AG04450 (cell line): ENCODE measurements at regions not wholly inside any gene's neighbourhood (a gene's known extent, or its start where the extent isn't known, plus 50 kb on each side); places are given as distances from the start of the nearest gene placed in this dataset.

Source experiments
- CTCF ChIA-PET: fragments of 300-600, 350-600 bp; formaldehyde crosslinking; extraction: SDS; loops from one replicate; lab custom pipeline; 2022; ENCODE audit warnings: antibody characterized with exemption, inconsistent platforms; lab: Charles Lee
- POLR2A ChIA-PET: fragments of 350-600 bp; formaldehyde crosslinking; extraction: SDS; loops from one replicate; lab custom pipeline; 2021; ENCODE audit warnings: antibody characterized with exemption, inconsistent platforms; lab: Yijun Ruan, JAX
- DNase-seq: peaks from one replicate; pipeline ENCODE4 v3.0.0-alpha.2; 2011; ENCODE audit warnings: low read depth, low spot score
- H3K27ac ChIP-seq: one replicate; pipeline ENCODE4 v1.5.1; 2012; ENCODE audit warnings: low read depth, low read length, control low read depth
- H3K27me3 ChIP-seq: one replicate; pipeline ENCODE4 v1.6.0; 2012; ENCODE audit warnings: low read length; ENCODE audit not compliant: control insufficient read depth, insufficient read depth
- H3K4me3 ChIP-seq: 2 replicates; pipeline ENCODE4 v1.5.1; 2011; ENCODE audit warnings: mild to moderate bottlenecking, low read depth, low read length, control low read depth
- H3K9me3 ChIP-seq: 2 replicates; pipeline ENCODE4 v1.5.1; 2012; ENCODE audit warnings: low read length; ENCODE audit not compliant: control insufficient read depth, insufficient read depth
- CTCF ChIP-seq: IDR thresholded peaks from 2 replicates; pipeline ENCODE4 v1.5.1; 2011; ENCODE audit warnings: low read depth, low read length, control low read depth, inconsistent platforms

DNA sequence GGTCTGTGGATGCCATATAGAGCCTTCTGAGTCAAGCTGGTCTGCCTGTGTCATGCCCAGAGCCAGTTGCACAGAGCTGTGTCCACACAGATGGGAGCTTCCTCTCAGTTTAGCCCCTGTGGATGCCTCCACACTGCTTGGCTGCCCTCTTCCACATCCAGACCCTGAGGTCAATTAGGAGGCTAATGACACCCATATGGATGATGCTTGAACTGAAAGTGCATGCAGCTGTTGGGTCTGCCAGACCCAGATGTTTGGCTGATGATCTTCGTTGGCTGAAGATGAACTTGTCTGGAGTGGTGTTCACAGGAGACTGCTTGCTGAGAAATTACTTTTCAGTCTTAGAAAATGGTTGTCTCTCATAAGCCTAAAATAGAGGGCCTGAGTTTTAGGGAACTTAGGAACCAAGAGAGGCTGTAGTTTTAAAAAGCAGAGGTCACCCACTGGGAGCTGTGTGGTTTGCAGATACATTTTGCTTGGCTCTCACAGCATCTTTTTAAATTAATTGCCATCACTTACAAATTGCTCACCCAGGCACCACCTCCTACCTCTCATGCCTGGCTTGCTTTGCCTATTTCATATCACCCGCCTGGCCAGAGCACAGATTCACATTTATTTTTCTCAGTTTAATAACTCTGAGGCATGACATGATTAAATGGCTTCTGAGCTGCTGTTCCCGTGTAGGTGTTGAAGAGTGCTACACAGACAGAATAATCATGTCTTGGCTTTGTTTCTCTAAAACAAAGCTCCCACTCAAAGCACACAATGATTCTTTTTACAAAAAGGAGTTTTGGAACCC is 176.1 kb downstream of the MINAR1 start:
- CTCF ChIA-PET = no interaction called here
- Histone ChIP-seq H3K4me3 (no peak overlapping the region), H3K27ac (no peak overlapping the region), H3K27me3 (peaks cover 16% of the 10 kb centered on the region), H3K9me3 (no peaks in the 10 kb centered on the region)
- TF ChIP-seq CTCF = no peak
- DNase-seq = no peak
- POLR2A ChIA-PET = no interaction called here

DNA sequence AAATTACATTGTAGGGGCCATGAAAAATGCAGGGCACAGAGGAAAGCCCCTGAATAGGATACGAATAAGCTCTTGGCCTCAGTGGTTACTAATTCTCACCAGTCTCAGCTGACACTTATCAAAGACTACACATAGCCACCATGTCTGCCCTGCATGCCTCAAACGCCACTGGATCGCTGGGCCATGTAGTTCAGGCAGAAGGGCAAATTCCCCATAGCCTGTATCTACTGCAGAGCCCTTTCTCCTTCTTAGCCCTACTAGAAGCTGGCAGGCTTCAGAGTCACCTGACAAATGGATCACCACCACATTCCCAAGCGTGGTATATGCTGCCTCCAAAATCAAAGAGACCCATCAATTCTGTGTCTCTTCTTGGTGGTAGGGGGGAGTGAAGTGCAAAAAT is 177.4 kb downstream of the MINAR1 start:
- TF ChIP-seq CTCF = no peak
- ChIA-PET POLR2A (no interaction called here), CTCF (interaction anchor here (1.4 kb wide), 1 partner anchor 12 kb away, joined by 4 read pairs; no protein-coding TSS in a partner anchor)
- DNase-seq = no peak
- H3K9me3 ChIP-seq = no peaks in the 10 kb centered on the region
- H3K27ac ChIP-seq = no peak overlapping the region
- peaks cover 21% of the 10 kb centered on the region for H3K27me3 ChIP-seq
- H3K4me3 ChIP-seq = no peak overlapping the region

DNA sequence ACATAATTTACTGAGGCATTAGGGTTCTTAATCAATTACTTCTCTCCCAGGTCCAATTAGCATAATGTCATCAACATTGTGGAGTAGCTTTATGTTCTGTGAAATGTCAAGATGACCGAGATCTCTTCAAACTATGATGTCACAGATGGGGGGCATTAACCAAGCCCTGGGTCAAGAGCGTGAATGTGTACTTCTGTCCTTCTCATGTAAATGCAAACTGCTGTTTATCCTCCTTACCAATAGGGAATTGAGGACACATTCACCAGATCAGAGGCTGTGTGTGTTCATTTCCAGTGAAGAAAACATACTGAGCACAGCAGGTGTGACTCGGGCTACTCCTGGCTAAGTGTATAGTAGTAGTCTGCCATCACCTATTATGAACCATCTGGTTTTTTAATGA is 177.9 kb downstream of the MINAR1 start:
- Histone ChIP-seq H3K27ac (no peak overlapping the region), H3K27me3 (peaks cover 18% of the 10 kb centered on the region), H3K9me3 (no peaks in the 10 kb centered on the region), H3K4me3 (no peak overlapping the region)
- ChIA-PET POLR2A (no interaction called here), CTCF (interaction anchor here (1.4 kb wide), 1 partner anchor 13 kb away, joined by 4 read pairs; no protein-coding TSS in a partner anchor)
- no peak for TF ChIP-seq CTCF
- DNase-seq = no peak

DNA sequence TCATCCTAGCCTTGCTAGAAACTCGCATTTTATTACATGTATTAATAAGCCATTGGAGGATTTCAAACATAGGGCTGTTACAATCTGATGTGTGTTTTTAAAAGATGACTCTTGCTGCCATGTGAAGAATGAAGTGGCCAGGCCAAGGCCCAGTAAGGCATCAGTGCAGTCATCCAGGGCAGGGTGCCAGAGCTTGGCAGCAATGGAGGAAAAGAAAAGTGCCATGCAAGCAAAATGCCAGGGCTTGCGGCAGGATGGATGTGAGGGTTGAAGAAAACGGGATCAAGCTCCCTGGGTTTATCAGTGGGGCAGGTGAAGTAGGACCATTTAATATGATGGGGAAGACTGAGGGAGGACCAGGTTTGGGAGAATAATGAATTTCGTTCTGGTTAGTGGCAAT is 183.6 kb downstream of the MINAR1 start:
- DNase-seq = no peak
- ChIA-PET CTCF (no interaction called here), POLR2A (no interaction called here)

More for the DNA sequence above, 183.6 kb downstream of the MINAR1 start:
- no peaks in the 10 kb centered on the region for H3K9me3 ChIP-seq
- no peak overlapping the region for H3K27ac ChIP-seq
- peaks cover 7% of the 10 kb centered on the region for H3K27me3 ChIP-seq
- no peak overlapping the region for H3K4me3 ChIP-seq
- TF ChIP-seq CTCF = no peak
